K562 (cell line): ENCODE measurements at regions not wholly inside any gene's neighbourhood (a gene's known extent, or its start where the extent isn't known, plus 50 kb on each side); places are given as distances from the start of the nearest gene placed in this dataset.

Experiments used
- MGA ChIP-seq: fragments of 450-650 bp; IDR thresholded peaks from 2 replicates; pipeline ENCODE4 v1.6.1; 2016; ENCODE audit warnings: mild to moderate bottlenecking, moderate library complexity
- SFPQ ChIP-seq: fragments of 200-400 bp; formaldehyde crosslinking; IDR thresholded peaks from 2 replicates; pipeline ENCODE4 v1.6.1; 2017; ENCODE audit warnings: mild to moderate bottlenecking, low read depth, low read length, moderate library complexity
- STAG1 ChIP-seq: sonication (generic); formaldehyde crosslinking; IDR thresholded peaks from 2 replicates; pipeline ENCODE4 v1.5.0; 2020; ENCODE audit warnings: missing genetic modification reagents, borderline replicate concordance
- ZC3H8 ChIP-seq: fragments of 450-650 bp; IDR thresholded peaks from 2 replicates; pipeline ENCODE4 v1.6.1; 2017

- no peak for TF ChIP-seq MGA
- no peak for TF ChIP-seq SFPQ
- no peak for TF ChIP-seq ZC3H8
- no peak for TF ChIP-seq STAG1 (CRISPR knock-in tag)
Observed at GRCh38 chrY:19066447-19067190, 293.1 kb upstream of the HSFY2 start (continued).
